ENCODE measurements at regions not wholly inside any gene's neighbourhood (a gene's known extent, or its start where the extent isn't known, plus 50 kb on each side); places are given as distances from the start of the nearest gene placed in this dataset.

DNA sequence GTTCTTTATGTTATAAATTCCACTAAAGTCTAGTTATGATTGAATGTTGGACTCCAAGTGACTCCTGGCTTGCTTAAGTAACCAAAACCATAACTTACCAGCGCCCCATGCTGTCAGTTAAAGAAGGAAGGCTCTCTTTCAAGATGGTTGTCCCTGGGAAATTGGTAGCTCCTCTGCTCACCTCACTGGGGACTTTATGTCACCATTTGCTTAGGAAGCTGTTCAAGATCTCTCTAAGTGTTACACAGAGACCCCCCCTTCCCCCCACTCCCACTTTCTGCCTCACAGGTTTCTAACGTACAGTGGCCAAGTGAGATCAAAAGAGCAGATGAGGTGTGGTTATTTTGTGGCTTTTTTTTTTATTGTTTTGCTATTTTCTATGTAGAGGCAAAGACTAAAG, 301.8 kb downstream of the AASDHPPT start:
- intact Hi-C loops (cut with DNase I) = no loop called here
- whole genome bisulfite sequencing, 4 donors = 72 to 91% (median 81%) methylated on average over 2 of the region's 2 CpGs
- DNase-seq = no peak
- Histone ChIP-seq H3K4me3 (no peak overlapping the region), H3K4me1 (replicated peaks in 1 of 2) (no peaks in the 10 kb centered on the region), H3K9me3 (replicated peaks in 1 of 3) (no peaks in the 10 kb centered on the region), H3K36me3 (replicated peaks in 1 of 2) (no peaks in the 10 kb centered on the region), H3K27me3 (no peaks in the 10 kb centered on the region), H3K27ac (no peak overlapping the region)
- TF ChIP-seq, protein P1, sequence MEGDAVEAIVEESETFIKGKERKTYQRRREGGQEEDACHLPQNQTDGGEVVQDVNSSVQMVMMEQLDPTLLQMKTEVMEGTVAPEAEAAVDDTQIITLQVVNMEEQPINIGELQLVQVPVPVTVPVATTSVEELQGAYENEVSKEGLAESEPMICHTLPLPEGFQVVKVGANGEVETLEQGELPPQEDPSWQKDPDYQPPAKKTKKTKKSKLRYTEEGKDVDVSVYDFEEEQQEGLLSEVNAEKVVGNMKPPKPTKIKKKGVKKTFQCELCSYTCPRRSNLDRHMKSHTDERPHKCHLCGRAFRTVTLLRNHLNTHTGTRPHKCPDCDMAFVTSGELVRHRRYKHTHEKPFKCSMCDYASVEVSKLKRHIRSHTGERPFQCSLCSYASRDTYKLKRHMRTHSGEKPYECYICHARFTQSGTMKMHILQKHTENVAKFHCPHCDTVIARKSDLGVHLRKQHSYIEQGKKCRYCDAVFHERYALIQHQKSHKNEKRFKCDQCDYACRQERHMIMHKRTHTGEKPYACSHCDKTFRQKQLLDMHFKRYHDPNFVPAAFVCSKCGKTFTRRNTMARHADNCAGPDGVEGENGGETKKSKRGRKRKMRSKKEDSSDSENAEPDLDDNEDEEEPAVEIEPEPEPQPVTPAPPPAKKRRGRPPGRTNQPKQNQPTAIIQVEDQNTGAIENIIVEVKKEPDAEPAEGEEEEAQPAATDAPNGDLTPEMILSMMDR (IDR thresholded peaks at IDR 0.05) = no peak
- TF ChIP-seq POLR2A (IDR thresholded peaks at IDR 0.05) = no peak

DNA sequence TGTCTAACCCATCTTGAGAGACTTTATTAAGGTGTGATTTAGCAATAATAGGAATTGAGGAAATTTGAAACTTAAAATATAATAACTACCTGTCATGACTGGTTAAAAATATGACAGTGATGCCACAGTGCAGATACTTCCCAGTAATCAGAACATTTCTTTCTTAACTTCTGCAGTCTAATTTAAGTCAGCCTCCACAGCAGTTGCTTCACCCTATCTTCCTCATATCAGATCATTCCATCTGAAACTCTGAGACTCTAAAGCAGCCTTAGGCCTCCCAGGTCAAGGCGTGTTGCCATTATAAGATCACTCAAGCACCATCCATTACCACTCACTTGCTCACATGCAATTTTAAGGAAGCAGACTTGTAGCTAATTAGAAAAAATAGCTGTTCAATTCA, 302.2 kb downstream of the AASDHPPT start:
- intact Hi-C loops (cut with DNase I) = no loop called here
- Histone ChIP-seq H3K4me3 (no peak overlapping the region), H3K27me3 (no peaks in the 10 kb centered on the region), H3K27ac (no peak overlapping the region), H3K9me3 (replicated peaks in 1 of 3) (no peaks in the 10 kb centered on the region), H3K36me3 (replicated peaks in 1 of 2) (no peaks in the 10 kb centered on the region), H3K4me1 (replicated peaks in 1 of 2) (no peaks in the 10 kb centered on the region)
- 62 to 74% (median 68%) methylated on average over 1 of the region's 1 CpG for WGBS, 4 donors
- DNase-seq = no peak
- TF ChIP-seq POLR2A (IDR thresholded peaks at IDR 0.05) = no peak
- TF ChIP-seq, protein P1 (IDR thresholded peaks at IDR 0.05) = no peak

DNA sequence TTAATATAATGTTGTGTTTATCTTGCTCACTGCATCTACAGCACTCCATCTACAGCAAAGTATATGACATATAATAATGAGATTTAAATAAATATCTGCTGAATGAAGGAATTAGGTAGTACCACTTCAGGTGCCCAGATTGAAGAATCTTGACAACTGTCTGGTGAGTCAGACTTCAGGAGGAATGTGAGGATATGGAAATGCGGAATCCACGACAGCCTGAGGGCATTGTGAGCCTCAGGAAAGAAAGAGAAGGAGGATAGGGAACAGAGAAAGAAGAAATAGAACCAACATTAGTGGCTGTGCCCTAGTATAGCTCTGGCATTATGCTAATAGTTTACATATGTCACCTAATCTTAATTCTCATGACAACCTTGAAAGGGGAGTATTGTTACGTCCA, 304.4 kb downstream of the AASDHPPT start:
- H3K36me3 ChIP-seq (replicated peaks in 1 of 2) = no peaks in the 10 kb centered on the region
- no peak for DNase-seq
- H3K9me3 ChIP-seq (replicated peaks in 1 of 3) = no peaks in the 10 kb centered on the region
- H3K27ac ChIP-seq = no peak overlapping the region
- WGBS, 4 donors = 69 to 86% (median 77%) methylated on average over 3 of the region's 3 CpGs
- H3K4me3 ChIP-seq = no peak overlapping the region
- no peaks in the 10 kb centered on the region for H3K27me3 ChIP-seq
- intact Hi-C loops (cut with DNase I) = no loop called here
- TF ChIP-seq POLR2A (IDR thresholded peaks at IDR 0.05) = no peak
- TF ChIP-seq, protein P1 (IDR thresholded peaks at IDR 0.05) = no peak
- H3K4me1 ChIP-seq (replicated peaks in 1 of 2) = no peaks in the 10 kb centered on the region

DNA sequence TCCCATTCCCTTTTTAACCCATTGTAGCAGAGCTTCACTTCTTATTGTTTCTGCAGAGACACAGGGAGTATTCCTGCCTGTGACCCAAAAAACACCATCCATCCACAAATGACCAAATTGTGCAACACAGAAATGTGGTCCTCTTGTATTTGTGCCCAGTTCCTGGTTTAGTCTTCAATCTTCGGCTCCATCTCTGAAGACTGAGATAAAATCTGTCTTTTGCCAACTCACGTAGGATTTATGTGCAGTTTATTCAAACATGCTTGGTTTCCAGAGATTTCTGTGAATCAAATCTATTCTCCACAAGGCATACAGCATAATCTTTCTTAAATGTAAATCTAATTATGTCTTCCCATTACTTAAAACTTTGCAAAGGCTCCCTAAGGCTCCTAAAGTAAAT, 307.0 kb downstream of the AASDHPPT start:
- intact Hi-C loops (cut with DNase I) = no loop called here
- WGBS, 4 donors = 65 to 70% (median 66%) methylated on average over 2 of the region's 2 CpGs

More for the DNA sequence above, 307.0 kb downstream of the AASDHPPT start:
- Histone ChIP-seq H3K27ac (no peak overlapping the region), H3K9me3 (replicated peaks in 1 of 3) (no peaks in the 10 kb centered on the region), H3K4me3 (no peak overlapping the region), H3K4me1 (replicated peaks in 1 of 2) (no peaks in the 10 kb centered on the region), H3K27me3 (no peaks in the 10 kb centered on the region), H3K36me3 (replicated peaks in 1 of 2) (no peaks in the 10 kb centered on the region)
- no peak for DNase-seq
- TF ChIP-seq POLR2A (IDR thresholded peaks at IDR 0.05) = no peak
- TF ChIP-seq, protein P1 (IDR thresholded peaks at IDR 0.05) = no peak

Measured in adrenal gland (tissue), 9 donors.